ENCODE measurements at regions not wholly inside any gene's neighbourhood (a gene's known extent, or its start where the extent isn't known, plus 50 kb on each side); places are given as distances from the start of the nearest gene placed in this dataset.

DNA sequence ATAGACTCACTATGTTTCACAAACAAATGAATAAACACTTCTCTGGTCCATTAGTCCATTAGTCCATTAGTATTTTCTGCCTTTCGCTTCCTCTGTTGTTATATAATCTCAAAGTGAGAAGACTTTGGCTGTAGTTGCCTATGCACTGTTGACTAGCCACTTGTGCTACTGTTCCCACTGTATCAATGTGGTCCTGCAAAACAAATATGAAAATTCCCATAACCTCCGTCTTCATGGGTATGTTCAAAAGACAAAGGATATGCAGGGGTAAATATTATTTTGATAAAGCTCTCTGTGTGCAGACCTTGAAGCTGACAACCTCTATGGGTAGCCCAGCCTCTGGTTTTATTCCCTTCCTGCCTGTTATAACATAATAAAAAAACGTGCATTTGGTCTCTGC, 77.8 kb downstream of the DIO2 start:
- Histone ChIP-seq H3K4me1 (no peaks in the 10 kb centered on the region), H3K27ac (no peak overlapping the region), H3K27me3 (no peaks in the 10 kb centered on the region), H3K9me3 (peaks cover 0 to 24% of the 10 kb centered on the region in 2 donors), H3K36me3 (no peaks in the 10 kb centered on the region), H3K4me3 (no peak overlapping the region)
- intact Hi-C loops (cut with DNase I; ENCODE audit: low total_unique reads): loop anchor here (10.0 kb wide), 1 partner anchor 669 kb away; no protein-coding TSS in a partner anchor
- no peak for DNase-seq (ENCODE audit: low spot score in 2 of 2)
- no peak for TF ChIP-seq POLR2A (IDR thresholded peaks at IDR 0.05)
- TF ChIP-seq, protein P1, sequence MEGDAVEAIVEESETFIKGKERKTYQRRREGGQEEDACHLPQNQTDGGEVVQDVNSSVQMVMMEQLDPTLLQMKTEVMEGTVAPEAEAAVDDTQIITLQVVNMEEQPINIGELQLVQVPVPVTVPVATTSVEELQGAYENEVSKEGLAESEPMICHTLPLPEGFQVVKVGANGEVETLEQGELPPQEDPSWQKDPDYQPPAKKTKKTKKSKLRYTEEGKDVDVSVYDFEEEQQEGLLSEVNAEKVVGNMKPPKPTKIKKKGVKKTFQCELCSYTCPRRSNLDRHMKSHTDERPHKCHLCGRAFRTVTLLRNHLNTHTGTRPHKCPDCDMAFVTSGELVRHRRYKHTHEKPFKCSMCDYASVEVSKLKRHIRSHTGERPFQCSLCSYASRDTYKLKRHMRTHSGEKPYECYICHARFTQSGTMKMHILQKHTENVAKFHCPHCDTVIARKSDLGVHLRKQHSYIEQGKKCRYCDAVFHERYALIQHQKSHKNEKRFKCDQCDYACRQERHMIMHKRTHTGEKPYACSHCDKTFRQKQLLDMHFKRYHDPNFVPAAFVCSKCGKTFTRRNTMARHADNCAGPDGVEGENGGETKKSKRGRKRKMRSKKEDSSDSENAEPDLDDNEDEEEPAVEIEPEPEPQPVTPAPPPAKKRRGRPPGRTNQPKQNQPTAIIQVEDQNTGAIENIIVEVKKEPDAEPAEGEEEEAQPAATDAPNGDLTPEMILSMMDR (IDR thresholded peaks at IDR 0.05): no peak
- no peak for TF ChIP-seq POLR2AphosphoS5 (IDR thresholded peaks at IDR 0.05)

DNA sequence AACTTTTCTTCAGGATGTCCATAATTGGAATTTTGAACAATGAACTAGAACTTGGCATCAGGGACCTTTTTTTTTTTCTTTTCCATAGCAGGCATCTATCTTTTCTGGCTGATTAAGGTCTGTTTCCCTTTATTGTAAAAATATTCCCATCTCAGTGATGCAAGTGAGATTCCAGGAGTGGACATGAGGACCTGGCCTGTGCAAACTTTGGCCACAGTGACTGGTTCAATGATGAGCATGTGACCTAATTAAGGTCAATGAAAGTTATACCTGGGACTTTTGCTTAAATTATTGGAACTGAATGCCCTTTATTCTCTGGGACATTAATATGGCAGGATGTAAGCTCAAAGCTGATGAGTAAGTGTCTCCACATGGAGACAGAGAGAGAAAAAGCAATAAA, 83.8 kb downstream of the DIO2 start:
- no peak for DNase-seq (ENCODE audit: low spot score in 2 of 2)
- intact Hi-C loops (cut with DNase I; ENCODE audit: low total_unique reads): no loop called here
- H3K4me3 ChIP-seq: no peak overlapping the region
- H3K27ac ChIP-seq: no peak overlapping the region
- H3K36me3 ChIP-seq: no peaks in the 10 kb centered on the region
- no peaks in the 10 kb centered on the region for H3K27me3 ChIP-seq
- H3K4me1 ChIP-seq: no peaks in the 10 kb centered on the region
- TF ChIP-seq POLR2A (IDR thresholded peaks at IDR 0.05) (no peak), POLR2AphosphoS5 (IDR thresholded peaks at IDR 0.05) (no peak)
- TF ChIP-seq, protein P1 (IDR thresholded peaks at IDR 0.05): no peak
- H3K9me3 ChIP-seq: peaks cover 0 to 5% of the 10 kb centered on the region in 2 donors

DNA sequence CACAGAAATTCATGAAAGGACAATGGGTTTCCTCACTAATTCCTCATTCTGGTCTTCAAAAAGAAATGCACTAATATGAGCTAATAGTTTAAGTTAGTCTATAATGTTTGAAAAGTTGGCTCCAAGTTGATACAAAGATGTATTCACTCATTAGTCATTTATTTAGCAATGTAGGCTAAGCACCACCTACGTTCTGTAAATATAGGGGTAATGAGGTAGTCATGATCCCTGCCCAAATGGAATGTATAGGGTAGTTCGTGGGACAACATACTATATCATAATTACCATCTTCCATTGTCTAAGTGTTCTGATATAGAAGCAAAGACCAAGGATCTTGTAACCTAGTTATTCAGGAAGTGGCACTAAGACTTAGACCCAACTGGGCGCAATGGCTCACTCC, 86.5 kb downstream of the DIO2 start:
- intact Hi-C loops (cut with DNase I; ENCODE audit: low total_unique reads): no loop called here
- H3K36me3 ChIP-seq: no peaks in the 10 kb centered on the region
- H3K4me1 ChIP-seq: no peaks in the 10 kb centered on the region
- H3K9me3 ChIP-seq: peaks cover 0 to 13% of the 10 kb centered on the region in 2 donors
- H3K27ac ChIP-seq: no peak overlapping the region
- no peaks in the 10 kb centered on the region for H3K27me3 ChIP-seq
- TF ChIP-seq POLR2AphosphoS5 (IDR thresholded peaks at IDR 0.05): no peak
- no peak for TF ChIP-seq POLR2A (IDR thresholded peaks at IDR 0.05)
- TF ChIP-seq, protein P1 (IDR thresholded peaks at IDR 0.05): no peak
- no peak for DNase-seq (ENCODE audit: low spot score in 2 of 2)
- H3K4me3 ChIP-seq: no peak overlapping the region

DNA sequence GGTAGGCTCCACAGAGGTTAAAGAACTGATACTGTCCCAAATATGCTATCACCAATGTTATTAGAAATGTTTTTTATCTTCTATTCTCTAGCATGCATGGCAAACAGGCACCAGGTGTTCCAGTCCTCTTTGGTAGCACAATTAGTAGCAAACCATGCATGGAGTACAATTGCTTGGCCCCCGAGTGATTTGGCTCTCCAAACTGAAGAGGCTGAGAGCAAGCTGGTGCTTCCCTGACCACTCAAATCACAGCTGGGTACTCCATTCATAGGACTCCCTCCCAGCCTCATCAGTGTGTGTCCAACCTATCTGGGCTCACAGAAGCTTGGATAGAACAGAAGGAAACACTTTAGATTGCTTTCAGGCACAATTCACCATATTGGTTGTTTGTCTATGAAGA, 93.4 kb downstream of the DIO2 start:
- Histone ChIP-seq H3K4me1 (no peaks in the 10 kb centered on the region), H3K27ac (no peak overlapping the region), H3K27me3 (no peaks in the 10 kb centered on the region), H3K9me3 (peaks cover 0 to 12% of the 10 kb centered on the region in 2 donors), H3K36me3 (no peaks in the 10 kb centered on the region), H3K4me3 (no peak overlapping the region)
- TF ChIP-seq, protein P1 (IDR thresholded peaks at IDR 0.05): no peak
- TF ChIP-seq POLR2AphosphoS5 (IDR thresholded peaks at IDR 0.05): no peak
- intact Hi-C loops (cut with DNase I; ENCODE audit: low total_unique reads): no loop called here
- no peak for DNase-seq (ENCODE audit: low spot score in 2 of 2)

DNA sequence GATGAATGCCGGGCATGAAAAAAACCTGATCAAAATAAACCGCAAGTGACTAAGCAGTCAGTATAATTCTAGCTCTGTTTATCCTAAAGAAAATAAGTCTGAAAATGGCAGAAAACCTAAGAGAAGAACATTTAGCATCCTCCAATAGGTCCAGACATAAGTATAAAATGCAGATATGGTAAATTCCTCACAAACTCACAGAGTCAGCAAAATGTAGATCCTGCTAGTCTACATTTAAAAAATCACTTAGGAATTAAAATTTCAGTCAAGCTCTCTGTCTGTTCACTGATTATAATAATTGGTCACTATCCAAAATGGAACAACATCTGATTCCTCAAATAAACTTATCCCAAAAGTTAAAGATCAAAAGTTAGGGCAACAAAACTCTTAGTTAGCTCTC, 95.1 kb downstream of the DIO2 start:
- intact Hi-C loops (cut with DNase I; ENCODE audit: low total_unique reads): no loop called here

More for the DNA sequence above, 95.1 kb downstream of the DIO2 start:
- TF ChIP-seq POLR2A (IDR thresholded peaks at IDR 0.05) (no peak), POLR2AphosphoS5 (IDR thresholded peaks at IDR 0.05) (no peak)
- TF ChIP-seq, protein P1 (IDR thresholded peaks at IDR 0.05): no peak
- no peak overlapping the region for H3K4me3 ChIP-seq
- no peaks in the 10 kb centered on the region for H3K36me3 ChIP-seq
- H3K9me3 ChIP-seq: no peaks in the 10 kb centered on the region
- no peaks in the 10 kb centered on the region for H3K27me3 ChIP-seq
- DNase-seq (ENCODE audit: low spot score in 2 of 2): no peak
- H3K27ac ChIP-seq: no peak overlapping the region
- no peaks in the 10 kb centered on the region for H3K4me1 ChIP-seq

All from breast epithelium (tissue), 4 donors.